ENCODE measurements at regions not wholly inside any gene's neighbourhood (a gene's known extent, or its start where the extent isn't known, plus 50 kb on each side); places are given as distances from the start of the nearest gene placed in this dataset.

GRCh38 chr4:63795301-63795700 is 613.9 kb downstream of the TECRL start:
- no peak for DNase-seq

DNA sequence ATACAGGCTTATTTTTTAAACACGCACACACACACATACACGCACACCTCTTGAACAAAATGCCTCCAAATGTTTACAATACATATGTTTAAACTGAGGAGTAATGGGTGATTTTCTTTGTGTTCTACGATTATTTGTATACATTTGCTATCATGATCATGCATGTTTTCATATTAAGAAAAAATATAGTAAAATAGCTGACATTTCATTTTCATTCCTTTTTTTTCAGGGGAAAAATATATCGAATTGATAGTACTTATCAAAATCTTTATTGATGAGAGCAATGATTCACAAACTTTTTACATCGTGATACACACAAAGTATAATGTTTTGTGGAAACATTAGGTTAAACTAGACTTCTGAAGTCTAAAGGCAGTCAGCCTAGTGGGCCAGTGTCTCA is 618.9 kb downstream of the TECRL start:
- DNase-seq: no peak

DNA sequence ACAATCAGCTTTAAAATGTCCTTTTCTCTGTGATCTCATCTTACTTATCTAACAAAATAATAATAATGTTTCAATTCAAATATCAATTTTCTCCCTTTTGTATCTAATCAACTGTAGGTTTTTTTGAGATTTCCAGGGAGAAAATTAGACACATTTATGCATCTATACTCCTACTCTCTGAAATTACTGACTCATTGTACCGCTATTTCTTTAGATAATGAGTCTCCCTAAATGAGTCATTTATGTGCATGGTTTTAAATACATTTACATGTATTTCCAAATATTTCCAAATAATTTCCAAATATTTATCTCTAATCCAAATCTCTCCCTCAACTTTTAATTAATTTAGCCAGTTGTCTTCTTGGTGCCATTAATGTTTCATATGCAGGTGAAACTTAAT is 621.0 kb downstream of the TECRL start:
- no peak for DNase-seq

- no peak for DNase-seq
Measured at GRCh38 chr4:63787326-63787725, 621.9 kb downstream of the TECRL start.

DNA sequence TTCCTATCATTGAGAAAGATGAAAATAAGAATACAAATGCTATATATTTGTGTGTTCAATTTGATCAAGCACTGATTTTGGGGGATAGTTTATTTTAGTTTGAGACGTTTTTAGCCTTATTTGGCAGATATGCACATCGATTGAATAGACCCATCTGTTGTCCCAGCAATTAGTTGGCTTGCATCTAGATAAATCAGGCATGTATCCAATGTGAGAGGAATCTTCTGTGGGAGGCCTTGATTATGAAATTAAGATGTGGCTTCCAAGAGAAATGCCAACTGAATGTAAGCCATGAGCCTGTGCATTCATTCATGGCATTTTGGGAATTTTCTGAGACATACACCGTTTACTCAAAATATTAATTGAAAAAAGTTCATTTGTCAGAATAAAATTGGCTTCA is 623.1 kb downstream of the TECRL start:
- no peak for DNase-seq

DNA sequence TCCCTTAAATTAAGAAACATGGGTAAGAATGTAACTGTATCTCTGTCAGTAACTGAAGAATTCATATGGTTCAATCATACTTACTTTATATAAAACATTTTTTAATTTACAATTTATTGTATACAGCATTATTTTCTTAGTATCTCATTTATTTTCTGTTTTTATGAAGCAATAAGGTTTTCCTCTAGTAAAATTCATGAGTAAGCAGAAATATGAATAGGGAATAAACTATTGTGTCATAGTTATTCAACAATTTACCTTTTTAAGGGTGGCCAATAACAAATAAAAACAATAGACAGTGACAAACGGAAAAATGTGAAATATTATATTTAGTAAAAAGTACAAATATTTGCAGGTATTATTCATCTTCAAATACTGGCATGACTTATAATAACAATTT is 624.4 kb downstream of the TECRL start:
- no peak for DNase-seq

DNA sequence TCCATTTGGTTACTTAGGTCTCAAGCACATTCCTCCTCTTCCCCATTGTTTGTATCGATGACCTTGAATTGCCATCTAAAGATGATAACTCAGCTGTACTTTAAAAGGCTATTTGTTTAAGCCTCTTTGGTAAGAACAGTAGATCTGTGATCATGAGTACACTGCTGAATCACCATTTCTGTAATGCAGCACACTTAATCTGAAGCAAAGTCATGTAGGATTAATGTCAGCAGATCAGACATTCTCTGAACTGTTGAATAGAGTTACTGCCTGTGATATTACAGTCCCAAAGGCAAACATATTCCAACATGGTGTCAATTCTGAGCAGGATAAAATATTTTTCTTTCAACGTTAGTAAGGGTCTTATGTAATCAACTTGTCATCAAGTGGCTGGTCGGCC is 631.6 kb downstream of the TECRL start:
- no peak for DNase-seq

DNA sequence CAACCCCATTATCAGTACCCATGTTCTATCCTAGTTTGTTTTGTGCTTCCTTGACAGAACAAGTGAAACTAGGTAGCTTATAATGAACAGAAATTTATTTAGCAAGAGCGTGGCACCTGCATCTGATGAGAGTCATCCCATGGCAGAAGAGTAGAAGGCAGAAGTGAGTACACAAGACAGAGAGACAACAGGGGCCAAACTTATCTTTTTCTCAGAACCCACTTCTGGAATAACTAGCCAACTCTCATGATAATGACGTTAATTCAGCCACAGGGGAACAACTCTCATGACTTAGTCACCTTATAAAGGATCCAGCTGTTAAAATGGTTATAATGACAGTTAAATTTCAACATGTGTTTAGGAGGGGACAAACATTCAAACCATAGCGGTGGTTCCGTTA is 644.9 kb downstream of the TECRL start:
- no peak for DNase-seq

DNA sequence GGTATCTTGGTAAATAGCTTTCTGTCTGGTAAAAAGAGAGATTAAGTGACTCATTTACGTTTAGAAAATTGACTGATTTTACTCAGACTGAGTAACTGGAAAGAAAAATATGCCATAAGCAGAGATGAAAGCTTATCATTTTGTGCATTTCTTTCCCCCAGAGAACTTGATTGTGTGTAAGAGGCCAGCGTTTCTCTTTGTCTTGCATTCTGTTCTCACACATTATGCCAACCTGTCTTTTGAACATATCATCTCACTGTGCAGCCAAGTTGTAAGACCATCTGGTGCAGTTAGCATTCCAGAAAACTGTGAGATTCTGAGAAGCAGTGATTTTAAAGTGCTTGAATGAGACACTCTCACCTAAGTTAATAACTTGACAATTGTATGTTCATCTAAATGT is 651.3 kb downstream of the TECRL start:
- no peak for DNase-seq

- no peak for DNase-seq
Measured at GRCh38 chr4:63742882-63743281, 666.4 kb downstream of the TECRL start.

DNA sequence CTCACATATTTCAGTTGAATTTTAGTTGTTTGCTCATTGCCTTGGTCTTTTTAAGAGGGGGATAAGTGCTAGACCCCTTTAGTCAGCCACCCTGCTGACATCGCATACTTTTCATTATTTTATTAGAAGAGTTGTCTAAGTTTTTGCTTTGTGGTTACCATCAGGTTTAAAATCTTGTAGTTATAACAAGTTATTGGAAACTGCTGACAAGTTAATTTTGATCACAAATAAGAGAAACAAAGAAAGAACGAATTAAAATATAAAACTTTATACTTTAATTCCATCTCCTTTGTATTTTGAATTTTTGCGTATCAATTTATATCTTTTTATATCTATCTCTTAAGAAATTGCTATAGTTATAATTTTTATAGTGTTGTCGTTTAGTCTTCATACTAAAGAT is 679.7 kb downstream of the TECRL start:
- no peak for DNase-seq

- no peak for DNase-seq
Measured at GRCh38 chr4:63728480-63729177, 680.6 kb downstream of the TECRL start.

DNA sequence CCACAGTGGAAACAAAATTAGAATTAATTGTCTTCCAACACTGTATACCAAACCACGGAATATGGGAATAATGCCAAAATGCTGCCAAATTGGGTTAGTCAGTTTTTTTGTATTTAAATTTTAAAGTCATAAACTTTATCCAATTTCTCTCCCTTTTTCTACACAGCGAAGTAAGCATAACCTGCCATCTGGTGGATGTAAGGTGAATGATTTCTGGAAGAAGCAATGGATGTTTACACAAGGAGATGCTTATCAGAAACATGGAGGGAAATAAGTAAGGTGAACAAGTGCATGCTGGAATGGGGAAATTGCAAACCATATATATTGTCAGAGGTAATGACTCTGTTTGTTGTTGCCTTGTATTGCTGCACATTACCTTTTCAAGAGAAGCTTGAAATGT is 691.9 kb downstream of the TECRL start:
- DNase-seq: peak; percentile 0

- no peak for DNase-seq
Measured at GRCh38 chr4:63708661-63709060, 700.6 kb downstream of the TECRL start.

DNA sequence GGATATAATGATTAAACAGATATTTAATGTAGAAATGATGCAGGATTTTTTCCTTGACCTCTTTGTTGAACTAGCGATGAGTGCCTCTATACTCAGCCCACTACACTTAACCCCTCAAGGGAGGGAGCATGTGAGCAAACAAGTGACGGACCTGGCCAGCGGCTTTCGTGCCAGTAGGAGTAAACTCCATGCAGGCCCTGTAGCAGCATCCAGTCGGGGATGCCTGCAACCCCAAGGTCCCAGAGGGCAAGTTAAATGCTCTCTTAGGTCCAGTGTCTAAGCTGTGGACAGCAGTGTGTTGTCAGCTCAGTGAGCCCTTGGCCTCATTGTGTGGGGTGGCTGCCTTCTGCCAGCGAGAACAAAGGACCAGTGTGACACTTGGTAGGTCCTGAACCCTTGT is 708.7 kb downstream of the TECRL start:
- DNase-seq: no peak

DNA sequence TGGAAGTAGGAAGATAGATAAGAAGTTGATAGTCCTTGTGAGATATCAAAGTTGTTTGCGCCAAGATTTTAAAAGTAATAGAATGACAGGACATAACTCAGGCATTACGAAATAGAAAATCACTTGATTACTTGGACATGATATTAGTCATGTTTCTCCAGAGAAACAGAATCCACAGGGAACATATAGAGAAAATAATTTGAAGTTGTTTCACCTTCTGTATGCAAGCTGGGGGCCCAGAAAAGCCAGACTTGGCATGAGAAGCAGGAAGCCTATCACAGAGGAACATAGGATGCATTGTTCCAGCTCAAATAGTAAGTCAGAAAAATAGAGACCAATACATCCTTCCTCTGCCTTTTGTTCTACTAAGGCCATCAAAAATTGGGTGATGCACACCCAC is 715.9 kb downstream of the TECRL start:
- DNase-seq: no peak

- no peak for DNase-seq
Measured at GRCh38 chr4:63678358-63678931, 730.8 kb downstream of the TECRL start.

DNA sequence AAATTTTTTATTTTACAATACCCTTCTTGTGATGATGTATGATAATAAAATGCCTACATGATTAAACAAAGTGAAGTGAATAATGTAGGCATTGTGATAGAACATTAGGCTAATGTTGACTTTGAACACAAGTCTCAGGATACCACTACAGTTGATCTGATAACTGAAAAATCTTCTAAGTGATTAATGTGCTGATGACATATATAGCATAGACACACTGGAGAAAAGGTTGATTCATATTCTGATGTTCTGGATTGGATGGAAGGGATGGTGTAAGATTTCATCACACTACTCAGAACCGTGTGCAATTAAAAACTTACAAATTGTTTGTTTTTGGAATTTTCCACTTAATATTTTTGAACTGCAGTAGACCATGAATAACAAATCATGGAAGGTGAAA is 738.5 kb downstream of the TECRL start:
- no peak for DNase-seq

GRCh38 chr4:63663870-63664269 is 745.4 kb downstream of the TECRL start:
- DNase-seq: no peak

GRCh38 chr4:63644396-63644795 is 764.9 kb downstream of the TECRL start:
- DNase-seq: no peak

DNA sequence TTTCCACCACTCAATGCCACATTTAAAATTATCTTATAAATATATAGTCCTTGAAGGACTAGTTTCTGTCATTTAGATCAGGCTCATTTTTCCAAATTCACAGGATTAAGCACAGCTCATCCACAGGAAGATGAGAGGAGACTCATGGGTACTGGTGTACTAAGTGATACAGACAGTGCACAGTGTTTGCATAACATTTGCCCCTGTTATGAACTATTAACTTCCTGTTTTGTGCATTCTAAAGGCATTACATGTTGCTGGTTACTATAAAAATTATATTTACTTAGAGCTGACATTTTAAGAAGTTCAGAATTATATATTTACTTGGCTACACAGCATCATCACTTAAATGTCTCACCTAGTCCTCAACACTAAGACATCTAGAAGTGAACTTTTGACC is 772.0 kb downstream of the TECRL start:
- no peak for DNase-seq

DNA sequence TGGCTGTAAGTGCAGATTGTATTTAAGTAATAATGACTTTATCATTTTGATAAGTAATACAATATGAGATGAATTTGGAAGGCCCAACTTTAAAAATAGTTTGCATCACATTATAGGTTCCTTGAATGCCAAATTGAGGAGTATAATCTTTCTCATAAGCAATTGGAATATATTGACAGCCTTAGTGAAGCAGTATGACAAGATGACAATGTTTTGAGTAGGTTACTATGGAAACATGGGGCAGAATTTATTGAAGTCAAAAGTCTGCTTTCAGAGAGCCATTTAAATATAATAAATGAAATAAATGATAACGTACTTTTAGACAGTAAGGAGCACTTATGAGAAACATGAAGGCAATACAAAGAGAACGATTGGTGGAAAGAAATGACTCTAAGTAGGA is 776.4 kb downstream of the TECRL start:
- no peak for DNase-seq

DNA sequence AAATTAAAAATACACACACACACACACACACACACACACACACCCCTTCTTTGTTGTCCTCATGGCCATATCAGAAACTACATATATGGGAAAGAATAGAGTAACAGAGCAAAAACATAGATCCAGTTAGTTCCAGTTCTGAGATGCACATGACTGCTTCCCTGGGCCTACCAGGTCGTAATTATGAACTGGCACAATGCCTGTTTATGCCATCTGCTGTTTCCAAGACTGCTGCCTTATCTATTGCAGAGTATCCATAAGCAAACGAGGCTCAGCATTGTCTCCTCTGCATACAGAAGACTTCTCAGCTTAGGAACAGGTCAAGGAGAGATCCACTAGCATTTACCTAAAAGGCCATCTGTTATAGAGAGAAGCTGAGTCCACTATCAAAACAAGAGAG is 789.0 kb downstream of the TECRL start:
- DNase-seq: no peak

DNA sequence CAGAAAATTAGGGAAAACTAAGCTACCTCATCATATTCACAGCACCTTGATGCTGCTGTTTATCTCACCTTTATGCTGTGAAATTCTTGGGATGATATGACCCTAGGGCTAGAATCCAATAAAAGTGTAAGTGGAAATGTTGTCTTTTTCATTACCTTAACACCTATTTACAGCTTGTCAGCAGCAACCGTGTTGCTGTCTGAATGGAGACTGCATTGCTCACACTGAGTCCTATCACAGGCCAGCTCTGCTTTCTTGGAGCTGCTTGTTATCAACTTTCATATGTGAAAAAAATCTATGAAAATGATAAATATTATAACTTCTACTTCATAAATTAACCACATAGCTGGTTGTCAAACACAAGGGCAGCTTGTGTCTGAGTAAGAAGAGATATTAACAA is 789.5 kb downstream of the TECRL start:
- DNase-seq: no peak

All from fibroblast of skin of scalp (primary cell).